Adrenal gland (tissue), 5 donors: ENCODE measurements at regions not wholly inside any gene's neighbourhood (a gene's known extent, or its start where the extent isn't known, plus 50 kb on each side); places are given as distances from the start of the nearest gene placed in this dataset.

ENCODE experiments used
- CTCF ChIP-seq, 6 experiments: fragments of 450-650 bp in 4 of 6; fragments of 200-600 bp in 2 of 6; sonication (generic) in 1 of 6; IDR thresholded peaks; 1 replicate in 5 of 6; 2 replicates in 1 of 6; pipeline versions ENCODE4 v1.5.1 to v1.8.0; 2016 to 2021; ENCODE audit warnings: antibody characterized with exemption in 6 of 6, mild to moderate bottlenecking in 2 of 6, moderate library complexity in 1 of 6
- POLR2A ChIP-seq, 2 donors: fragments of 450-650 bp; IDR thresholded peaks; one replicate each; pipeline ENCODE4 v1.6.1; 2017; ENCODE audit warnings: antibody characterized with exemption in 2 of 2, mild to moderate bottlenecking in 2 of 2, moderate library complexity in 1 of 2
- donor health status: DM: no; HTN: no; CAD: no.

GRCh38 chr2:128930101-128930500 is 611.4 kb upstream of the HS6ST1 start:
- TF ChIP-seq CTCF (IDR thresholded peaks at IDR 0.05) (no peak), POLR2A (IDR thresholded peaks at IDR 0.05) (no peak)
